Endothelial cell of hepatic sinusoid (primary cell): ENCODE measurements at regions not wholly inside any gene's neighbourhood (a gene's known extent, or its start where the extent isn't known, plus 50 kb on each side); places are given as distances from the start of the nearest gene placed in this dataset.
"Not testable (repeated sequence)": the region's sequence is repeated elsewhere in the genome, so short reads cannot be mapped to it uniquely, and the experiment has no call there.

ENCODE experiments used
- in situ Hi-C: cut with HindIII; loops from 2 replicates; pipeline ENCODE4 v1.10.0; 2017; ENCODE audit warnings: low sequenced_read_pairs

DNA sequence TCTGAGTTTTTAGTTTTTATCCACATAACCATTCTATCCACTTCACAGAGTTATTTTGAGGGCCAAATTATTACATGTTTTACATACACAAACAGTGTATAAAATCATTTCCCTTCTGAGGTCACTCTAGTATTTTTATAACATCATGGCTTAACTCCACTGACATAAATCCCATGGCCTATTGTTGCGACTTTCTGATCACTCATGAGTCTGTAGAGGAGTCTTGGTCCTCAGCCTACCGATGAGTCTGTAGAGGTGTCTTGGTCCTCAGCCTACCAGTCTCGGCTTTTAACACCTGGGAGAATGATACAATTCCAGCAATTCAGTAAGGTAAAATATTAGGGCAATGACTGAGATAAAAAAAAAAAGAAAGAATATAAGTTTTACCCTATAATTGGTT lies 483.7 kb downstream of the USP25 start:
- in situ Hi-C loops = no loop called here

DNA sequence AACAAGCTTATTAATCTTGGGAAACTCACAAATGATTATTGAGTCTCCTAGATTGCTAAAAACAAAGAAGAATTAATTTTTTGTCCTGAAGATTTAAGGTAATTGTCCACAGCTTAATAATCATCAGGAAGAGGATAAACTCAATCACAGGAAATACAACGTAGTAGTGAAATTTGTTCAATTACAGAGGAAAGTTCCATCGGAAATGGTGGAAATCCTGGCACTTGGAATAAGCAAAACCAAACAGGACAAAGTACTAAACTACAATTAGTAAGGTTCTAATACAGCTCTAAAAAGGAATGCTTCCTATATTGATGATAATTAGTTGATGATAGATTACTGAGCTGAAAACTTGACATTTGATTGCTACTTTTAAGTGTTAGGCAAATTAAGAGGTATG lies 485.4 kb downstream of the USP25 start:
- in situ Hi-C loops = no loop called here

DNA sequence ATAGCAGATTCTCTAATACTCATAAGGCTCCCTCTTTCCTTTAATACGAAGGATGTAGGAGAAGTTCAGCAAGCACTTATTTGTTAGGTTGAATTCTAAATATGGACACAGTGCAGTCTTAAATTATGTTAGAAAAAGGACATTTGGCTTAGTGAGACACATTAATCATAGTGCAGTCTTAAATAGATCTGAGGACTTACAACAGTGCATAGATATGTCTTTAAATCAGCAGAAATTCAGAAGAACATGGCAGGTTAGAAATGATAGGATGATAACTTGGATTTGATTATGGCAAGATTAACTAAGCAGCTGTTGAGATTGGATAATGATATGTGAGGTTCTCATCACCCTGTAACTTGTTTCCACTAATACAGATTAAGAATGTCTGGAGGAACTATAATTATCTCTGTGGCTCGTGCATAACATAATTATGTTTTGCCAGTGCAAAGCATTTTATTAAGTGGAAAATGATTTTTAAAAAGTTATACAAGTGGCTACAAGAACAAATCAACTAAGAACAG lies 485.9 kb downstream of the USP25 start:
- in situ Hi-C loops = no loop called here

DNA sequence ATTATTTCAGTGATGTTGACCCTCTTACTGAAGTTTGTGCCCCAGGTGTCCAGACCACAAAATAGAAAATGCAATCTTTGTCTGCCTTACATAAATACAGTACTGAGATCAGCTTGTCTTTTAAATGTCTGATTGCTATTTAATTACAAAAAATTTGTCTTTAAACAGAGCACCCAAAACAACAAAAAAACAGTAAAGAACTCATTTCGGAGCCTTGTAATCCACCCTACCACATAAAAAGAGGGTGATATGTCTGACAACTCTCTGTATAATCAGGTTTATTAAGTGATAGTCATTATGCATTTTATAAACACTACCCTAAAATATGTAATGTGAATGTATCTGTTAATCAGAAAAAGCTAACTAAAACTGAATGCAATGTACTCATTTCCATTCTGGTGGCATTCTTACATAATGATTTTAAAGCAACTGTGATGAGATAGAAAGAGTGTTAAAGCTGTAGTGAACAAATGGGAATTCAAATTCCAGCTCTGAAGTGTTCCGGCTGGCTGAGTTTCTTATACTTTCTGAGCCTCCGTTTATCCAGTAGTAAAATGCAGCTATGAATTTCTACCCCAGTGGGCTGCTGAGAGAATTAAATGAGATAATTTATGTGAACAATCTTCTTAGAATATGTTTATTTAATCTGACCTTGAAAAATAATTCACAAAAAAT lies 486.6 kb downstream of the USP25 start:
- in situ Hi-C loops = no loop called here

DNA sequence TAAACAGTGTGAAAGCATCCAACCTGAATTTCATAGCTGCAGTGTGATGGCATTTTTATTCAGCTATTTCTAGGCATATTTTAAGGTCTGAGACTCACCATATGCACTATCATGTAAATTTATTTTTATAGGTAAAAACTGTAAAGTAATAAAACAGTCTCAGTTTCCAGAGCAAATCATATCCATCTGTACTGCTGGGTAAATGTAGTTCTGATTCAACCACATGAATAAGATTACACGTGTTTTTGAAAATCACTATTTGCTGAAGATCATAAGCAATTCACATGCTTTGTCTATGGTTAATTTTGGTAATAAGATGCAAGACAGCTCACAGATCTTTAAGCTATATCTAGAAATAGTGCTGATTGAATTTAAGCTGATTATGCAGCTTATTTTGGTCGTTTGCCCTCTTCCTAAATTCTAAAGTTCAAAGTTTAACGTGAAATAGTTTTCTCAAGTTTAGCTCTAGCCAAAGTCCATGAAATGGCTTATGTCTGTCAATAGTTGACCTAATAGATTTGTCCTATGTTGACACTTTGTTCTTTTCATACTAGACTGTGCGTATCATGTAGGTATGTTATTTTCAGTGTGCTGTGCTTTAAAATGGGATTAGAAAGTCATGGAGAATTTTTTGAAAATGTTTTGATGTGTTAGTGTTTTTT lies 489.0 kb downstream of the USP25 start:
- in situ Hi-C loops = no loop called here

DNA sequence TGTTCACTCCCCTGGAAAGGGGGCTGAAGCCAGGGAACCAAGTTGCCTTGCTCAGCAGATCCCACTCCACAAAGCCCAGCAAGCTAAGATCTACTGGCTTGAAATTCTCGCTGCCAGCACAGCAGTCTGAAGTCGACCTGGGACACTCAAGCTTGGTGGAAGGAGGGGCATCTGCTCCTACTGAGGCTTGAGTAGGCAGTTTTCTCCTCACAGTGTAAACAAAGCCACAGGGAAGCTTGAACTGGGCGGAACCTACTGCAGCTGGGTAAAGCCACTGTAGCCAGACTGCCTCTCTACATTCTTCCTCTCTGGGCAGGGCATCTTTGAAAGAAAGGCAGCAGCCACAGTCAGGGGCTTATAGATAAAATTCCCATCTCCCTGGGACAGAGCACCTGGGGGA lies 495.0 kb downstream of the USP25 start:
- in situ Hi-C loops = not testable (repeated sequence)

DNA sequence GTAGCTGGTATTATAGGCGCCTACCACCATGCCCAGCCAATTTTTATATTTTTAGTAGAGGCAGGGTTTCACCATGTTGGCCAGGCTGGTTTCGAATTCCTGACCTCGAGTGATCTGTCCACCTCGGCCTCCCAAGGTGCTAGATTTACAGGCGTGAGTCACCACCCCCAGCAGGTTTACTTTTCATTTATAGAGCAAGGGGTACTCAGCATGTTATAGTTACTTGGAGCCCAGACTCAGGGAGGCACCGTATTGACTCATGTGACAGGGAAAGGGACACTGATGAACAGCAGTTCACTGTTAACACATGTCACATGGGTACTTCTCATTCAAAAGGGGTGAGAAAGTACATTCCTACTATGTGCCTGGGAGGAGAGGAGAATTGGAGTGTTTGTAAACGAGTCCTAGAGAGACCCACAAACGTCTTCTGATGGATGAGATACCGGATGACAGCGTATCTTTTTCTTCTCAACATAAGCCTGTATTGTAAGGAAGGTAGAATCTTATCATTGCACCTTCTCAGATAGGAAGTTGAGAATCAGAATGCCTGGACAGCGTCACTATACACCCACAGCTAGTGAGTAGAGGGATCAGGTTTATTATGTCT lies 510.0 kb downstream of the USP25 start:
- in situ Hi-C loops = no loop called here

DNA sequence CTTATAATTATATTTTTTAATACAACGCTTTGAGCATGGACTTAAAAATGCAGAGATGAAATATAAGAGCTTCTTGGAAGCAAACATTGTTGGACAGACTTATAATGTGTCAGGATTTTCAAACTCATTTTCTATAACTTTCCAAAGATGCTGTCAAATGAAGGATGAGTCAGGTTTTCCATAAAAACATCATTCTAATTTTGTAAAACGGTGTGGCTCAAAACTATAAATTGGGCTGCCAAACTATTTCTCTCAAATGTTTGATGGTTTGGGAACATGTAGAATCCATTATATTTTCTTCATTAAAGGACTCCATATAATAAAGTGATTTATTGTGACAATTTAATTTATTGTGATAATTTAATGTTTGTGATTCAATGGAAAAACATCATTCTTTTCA lies 511.2 kb downstream of the USP25 start:
- in situ Hi-C loops = no loop called here

DNA sequence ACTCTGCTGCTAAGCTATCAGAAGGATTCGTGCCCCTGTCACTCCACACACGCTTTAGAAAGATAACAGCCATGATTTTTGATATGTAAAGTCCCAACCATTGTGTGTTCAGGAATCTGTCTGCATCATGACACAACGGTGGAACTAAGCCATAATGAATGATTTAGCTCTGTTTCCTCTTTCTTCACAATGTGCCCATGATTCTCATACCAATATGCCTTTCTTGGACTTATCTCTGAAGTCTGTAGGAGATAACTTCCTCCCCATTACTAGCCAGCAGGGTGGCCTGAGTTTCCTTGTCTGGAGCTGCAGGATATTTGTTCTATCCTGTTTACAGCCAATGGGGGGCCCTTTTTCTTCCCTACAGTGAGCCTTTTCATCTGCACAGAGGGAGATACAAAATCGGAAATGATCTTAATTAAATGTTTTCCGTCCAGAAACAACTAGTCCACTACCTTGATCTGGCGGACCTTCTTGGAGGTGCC lies 511.7 kb downstream of the USP25 start:
- in situ Hi-C loops = no loop called here

DNA sequence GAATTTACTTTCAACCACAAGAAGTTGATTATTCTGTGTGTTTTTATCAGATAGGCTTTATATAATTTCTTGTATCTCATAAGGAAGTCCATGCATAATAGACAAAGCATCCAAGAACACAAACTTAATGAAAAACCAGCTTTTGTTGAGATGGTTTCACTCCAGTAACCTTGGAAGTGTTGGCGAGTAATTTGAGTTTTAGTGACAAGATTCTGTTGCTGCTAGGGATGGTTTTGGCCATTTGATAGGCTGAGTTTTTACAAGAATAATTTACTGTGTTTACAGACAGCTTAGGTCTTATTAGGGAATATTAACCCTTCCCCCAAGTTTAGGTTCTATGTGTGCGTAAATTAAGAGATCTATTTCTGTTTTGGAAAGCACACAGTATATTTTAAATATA lies 513.6 kb downstream of the USP25 start:
- in situ Hi-C loops = no loop called here

DNA sequence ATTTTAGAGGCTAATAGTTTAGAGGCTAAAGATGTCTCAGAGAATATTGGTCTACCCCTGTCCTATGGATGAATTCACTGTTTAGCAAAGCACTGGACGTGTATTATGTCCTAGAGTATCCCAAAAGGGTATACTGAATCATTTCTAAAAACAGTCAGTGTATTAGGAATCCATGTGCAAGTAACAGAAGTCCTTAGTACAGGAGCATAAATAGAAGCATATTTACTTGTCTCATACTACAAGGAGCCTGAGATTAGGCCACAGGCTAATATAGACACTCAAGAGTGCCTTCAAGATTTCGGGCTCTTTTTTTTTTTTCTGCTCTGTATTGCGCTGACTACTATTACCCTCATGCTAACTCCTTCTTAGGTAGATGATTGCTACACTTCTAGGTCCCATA lies 518.9 kb downstream of the USP25 start:
- in situ Hi-C loops = no loop called here

DNA sequence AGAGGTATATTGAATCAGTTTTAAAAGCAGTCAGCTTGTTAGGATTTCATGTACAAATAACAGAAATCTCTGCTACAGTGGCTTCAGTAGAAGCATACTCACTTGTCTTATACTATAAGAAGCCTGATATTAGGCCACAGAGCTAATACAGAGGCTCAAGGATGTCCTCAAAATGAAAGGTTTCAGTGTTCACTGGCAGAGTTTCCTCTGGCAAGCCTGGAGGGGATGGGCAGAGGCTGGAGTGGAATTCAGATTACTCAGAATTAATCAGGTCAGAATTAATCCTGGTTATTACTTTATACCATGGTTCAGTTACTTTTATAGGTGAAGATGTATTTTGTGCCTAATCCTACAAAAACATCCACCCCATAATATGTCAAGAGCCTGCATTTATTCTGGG lies 520.5 kb downstream of the USP25 start:
- in situ Hi-C loops = no loop called here

DNA sequence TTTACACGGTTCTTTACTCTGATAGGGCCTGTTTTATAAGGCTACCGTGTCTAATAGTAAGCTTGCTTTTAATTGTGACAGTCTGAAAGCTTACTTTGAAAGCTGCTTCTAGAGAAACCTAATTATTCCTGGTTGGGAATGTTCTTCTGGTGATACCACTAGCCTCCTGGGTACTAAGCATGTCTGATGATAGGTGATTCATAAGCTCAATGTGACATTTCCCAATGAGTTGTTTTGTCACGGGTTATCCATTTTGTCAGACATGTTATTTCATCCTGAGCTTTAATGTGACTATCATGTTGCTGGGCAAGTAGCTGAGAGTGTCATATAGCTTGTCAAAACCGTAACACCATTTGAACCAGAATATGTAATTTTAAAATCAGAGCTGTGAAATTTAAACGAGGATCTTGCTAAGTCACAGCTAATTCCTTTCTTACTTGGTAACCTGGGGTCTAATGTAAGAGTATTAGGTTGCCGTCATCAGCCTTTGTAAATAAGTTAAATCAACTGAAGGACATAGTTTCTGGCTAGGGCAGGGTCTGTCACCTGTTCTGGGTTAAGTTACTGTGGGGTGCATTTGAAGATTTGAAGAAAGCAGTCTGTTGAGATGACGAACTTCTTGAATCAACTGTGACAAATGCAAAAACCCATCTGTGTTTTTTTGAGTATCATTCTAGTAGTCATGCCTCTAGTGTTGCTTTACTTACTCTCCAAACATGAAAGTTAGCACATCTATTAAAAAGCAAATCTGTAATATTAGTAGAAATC lies 529.2 kb downstream of the USP25 start:
- in situ Hi-C loops = no loop called here

DNA sequence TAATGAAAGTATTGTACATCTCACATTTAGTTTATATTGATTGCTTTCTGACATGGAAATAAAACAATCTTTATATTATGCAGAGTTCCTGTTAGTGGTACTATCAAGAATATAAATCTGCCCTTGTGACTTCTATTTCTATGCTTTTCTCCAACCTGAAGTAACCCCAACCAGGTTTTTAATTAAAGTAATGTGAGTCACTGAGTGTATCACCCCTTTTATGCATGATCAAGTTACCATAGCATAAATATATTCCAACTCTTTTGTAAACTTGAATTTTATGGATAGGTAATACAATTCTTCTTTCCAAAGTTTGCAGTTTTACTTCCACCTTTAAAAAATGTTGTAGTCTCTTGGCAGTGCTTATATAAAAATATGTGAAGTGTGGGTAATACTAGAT lies 532.3 kb downstream of the USP25 start:
- in situ Hi-C loops = no loop called here

DNA sequence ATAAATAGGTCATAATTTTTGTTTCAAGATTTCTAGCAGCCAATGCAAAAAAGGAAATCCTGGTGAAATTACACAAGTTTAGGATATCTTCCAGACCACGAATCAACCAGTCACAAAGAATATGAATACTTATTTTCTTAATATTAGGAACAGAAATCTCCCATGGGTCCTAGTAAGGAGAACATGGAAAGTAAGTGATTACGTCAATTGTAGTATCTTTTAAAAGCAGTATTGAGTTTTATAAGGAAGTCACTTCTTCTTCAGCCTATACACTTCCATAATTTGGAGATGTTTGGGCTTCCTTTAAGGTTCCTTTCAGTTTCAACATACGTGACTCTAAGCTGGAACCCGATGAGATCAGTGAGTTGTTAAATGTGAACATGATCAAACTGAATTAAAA lies 534.5 kb downstream of the USP25 start:
- in situ Hi-C loops = no loop called here

DNA sequence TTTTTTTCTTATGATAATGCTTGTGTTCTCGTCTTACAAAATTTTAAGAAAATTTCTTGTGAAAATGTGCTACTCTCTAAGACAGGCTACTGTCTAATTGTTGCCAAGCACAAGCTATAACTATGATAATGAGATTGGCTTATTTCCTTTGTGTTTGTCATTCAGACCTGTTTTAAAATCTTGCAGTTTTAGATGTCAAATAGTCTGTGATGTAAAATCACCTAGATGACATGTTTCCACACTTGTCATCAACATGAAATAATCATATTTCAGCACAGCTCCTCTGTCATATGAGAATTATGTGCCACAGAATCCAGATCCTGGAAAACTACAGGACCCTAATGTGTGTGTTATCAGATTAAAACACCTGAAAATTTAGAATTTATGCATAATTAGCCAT lies 539.7 kb downstream of the USP25 start:
- in situ Hi-C loops = no loop called here

DNA sequence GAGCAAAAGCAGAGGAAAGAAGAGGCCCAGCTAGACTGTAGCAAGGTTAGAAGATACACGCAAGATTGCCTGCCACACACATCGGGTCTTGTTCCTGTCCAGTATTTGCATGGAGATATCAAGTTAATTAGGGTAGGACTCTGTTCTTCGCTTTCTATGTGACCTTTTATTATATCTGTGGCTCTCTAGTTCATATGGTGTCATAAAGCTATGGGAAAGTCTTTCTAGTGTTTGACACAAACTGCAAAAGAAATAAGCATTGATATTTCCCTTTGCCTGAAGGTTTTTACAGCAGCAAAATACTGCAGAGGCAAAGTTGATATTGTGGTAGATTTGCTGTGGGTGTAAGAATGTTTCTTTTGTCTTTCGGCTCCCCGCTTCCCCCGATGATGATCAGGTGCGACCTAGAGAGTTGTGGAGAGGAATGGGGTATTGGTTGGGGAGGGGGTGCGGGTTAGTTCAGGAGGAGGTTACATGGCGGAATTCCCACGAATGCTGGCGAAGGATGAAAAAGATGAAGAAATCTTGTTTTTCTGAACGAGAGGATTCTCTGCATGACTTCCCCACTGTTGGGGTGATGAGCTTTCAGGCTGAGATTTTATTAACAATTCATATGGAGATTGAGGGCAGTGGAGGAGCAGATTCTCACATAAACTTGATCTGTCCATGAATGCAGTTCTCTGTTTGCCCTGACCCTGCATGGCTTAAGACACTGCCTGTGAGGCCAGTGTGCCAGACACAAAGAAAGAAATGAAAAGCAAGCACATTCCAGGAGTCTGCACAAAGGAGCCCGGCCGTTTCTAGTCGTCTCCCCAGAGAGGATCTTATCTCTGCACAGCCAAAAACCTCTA lies 550.2 kb downstream of the USP25 start:
- in situ Hi-C loops = no loop called here

DNA sequence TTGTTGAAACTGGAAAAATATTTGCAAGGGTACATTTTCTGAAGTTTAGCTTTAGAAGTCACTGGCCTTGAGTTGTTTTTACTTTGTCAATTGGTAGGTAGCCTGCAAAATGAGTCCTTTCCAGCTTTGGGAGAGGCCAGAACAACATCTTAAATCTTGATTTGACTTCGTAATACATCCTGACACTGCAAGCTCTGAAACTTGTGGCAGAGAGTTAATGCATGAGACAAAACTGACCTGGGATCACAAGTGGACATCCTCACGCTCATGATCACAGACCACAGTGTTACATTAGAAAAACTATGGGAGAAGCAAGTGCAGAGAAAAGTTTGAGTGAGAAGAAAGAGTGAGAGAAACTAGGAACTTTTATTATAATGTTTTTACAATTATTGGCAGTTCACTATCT lies 550.9 kb downstream of the USP25 start:
- in situ Hi-C loops = no loop called here

DNA sequence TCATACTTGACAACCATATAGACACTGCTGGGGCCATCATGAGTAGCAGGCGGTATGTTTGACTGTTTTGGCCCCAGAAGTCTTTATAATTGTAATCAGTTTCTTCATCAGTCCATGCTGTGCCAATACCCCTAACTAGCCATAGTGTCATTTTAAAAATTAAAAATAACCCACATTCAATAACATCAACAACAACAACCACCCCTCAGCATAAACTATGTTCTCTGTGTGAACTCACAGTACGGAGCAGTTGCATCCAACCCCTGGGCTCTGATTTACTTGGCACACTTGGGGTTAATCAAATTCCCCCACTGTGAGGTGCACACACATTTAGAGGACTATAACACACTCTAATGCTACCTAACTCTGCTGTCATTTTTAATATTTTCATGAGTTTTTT lies 553.7 kb downstream of the USP25 start:
- in situ Hi-C loops = no loop called here

DNA sequence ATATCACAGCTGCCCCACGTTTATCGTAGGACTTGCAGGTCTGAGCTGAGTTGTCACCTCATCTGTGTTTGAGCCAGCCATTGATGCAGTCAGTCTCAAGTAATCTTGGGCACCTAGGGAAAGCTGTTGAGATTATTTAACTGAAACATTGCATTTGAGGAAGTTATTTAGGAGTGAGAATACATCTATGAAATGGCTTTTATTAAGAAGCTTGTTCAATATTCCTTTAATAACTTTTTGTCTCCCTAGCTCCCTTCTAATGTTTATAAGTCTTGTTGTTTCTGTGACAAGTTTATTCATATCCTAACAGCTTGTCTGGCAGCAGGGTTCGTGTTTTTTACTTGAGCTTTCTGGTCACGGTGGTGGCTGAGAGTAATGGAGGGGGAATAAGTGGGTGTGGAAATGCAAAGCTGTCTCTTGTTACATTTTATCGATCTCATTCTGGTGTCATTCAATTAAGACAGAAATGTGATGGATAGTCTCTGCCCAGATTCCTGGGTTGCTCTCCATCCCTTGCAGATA lies 555.9 kb downstream of the USP25 start:
- in situ Hi-C loops = no loop called here
